SK-N-SH treated with all-trans-retinoic acid at 6 μM for 48 hours (cell line): ENCODE measurements at regions not wholly inside any gene's neighbourhood (a gene's known extent, or its start where the extent isn't known, plus 50 kb on each side); places are given as distances from the start of the nearest gene placed in this dataset.

ENCODE experiments used
- ATAC-seq: fragments of 200-7000 bp; cut with Tn5 transposase; 3 replicates; pipeline ENCODE4 v1.9.1; 2020; ENCODE audit warnings: mild to moderate bottlenecking, moderate library complexity
- ARNTL ChIP-seq: fragments of 450-650 bp; formaldehyde crosslinking; IDR thresholded peaks from 2 replicates; pipeline ENCODE4 v1.5.0; 2020; ENCODE audit warnings: low read depth, mild to moderate bottlenecking, moderate library complexity, borderline replicate concordance
- BACH2 ChIP-seq: fragments of 250-450 bp; sonication (Bioruptor Pico); IDR thresholded peaks from 2 replicates; pipeline ENCODE4 v1.9.0; 2021; ENCODE audit warnings: mild to moderate bottlenecking, borderline replicate concordance
- CSDC2 ChIP-seq: fragments of 250-450 bp; sonication (Bioruptor Pico); IDR thresholded peaks from 2 replicates; pipeline ENCODE4 v1.5.0; 2020; ENCODE audit warnings: mild to moderate bottlenecking, moderate library complexity
- ESRRG ChIP-seq: fragments of 250-450 bp; sonication (Bioruptor Pico); IDR thresholded peaks from 2 replicates; pipeline ENCODE4 v1.6.1; 2021; ENCODE audit warnings: mild to moderate bottlenecking
- GLIS3 ChIP-seq: fragments of 250-450 bp; sonication (Bioruptor Pico); IDR thresholded peaks from 2 replicates; pipeline ENCODE4 v1.5.0; 2020; ENCODE audit warnings: mild to moderate bottlenecking, moderate library complexity
- ISL1 ChIP-seq: fragments of 250-450 bp; sonication (Bioruptor Pico); IDR thresholded peaks from 2 replicates; pipeline ENCODE4 v2.1.2; 2022; ENCODE audit warnings: mild to moderate bottlenecking, moderate library complexity
- OSR1 ChIP-seq: fragments of 250-450 bp; sonication (Bioruptor Pico); IDR thresholded peaks from 2 replicates; pipeline ENCODE4 v1.8.0; 2022; ENCODE audit warnings: moderate library complexity, mild to moderate bottlenecking, inconsistent platforms
- PATZ1 ChIP-seq: fragments of 250-450 bp; sonication (Bioruptor Pico); IDR thresholded peaks from 2 replicates; pipeline ENCODE4 v1.8.0; 2020; ENCODE audit warnings: mild to moderate bottlenecking, moderate library complexity, borderline replicate concordance
- PPARA ChIP-seq: fragments of 250-450 bp; sonication (Bioruptor Pico); IDR thresholded peaks from 2 replicates; pipeline ENCODE4 v1.5.0; 2020; ENCODE audit warnings: mild to moderate bottlenecking, borderline replicate concordance
- RARB ChIP-seq: fragments of 250-450 bp; sonication (Bioruptor Pico); IDR thresholded peaks from 2 replicates; pipeline ENCODE4 v1.8.0; 2021; ENCODE audit warnings: mild to moderate bottlenecking, moderate library complexity
- TCF4 ChIP-seq: fragments of 250-450 bp; sonication (Bioruptor Pico); IDR thresholded peaks from 2 replicates; pipeline ENCODE4 v1.8.0; 2021; ENCODE audit warnings: mild to moderate bottlenecking, moderate library complexity, borderline replicate concordance
- TOX ChIP-seq: fragments of 250-450 bp; sonication (Bioruptor Pico); IDR thresholded peaks from 2 replicates; pipeline ENCODE4 v1.8.0; 2021; ENCODE audit warnings: mild to moderate bottlenecking, moderate library complexity, borderline replicate concordance
- ZC3H10 ChIP-seq: fragments of 250-450 bp; sonication (Bioruptor Pico); IDR thresholded peaks from 2 replicates; pipeline ENCODE4 v1.5.1; 2021; ENCODE audit warnings: mild to moderate bottlenecking, moderate library complexity
- ZFP3 ChIP-seq: fragments of 250-450 bp; sonication (Bioruptor Pico); IDR thresholded peaks from 2 replicates; pipeline ENCODE4 v1.5.0; 2020; ENCODE audit warnings: mild to moderate bottlenecking, moderate library complexity
- ZFP30 ChIP-seq: fragments of 450-650 bp; formaldehyde crosslinking; IDR thresholded peaks from 2 replicates; pipeline ENCODE4 v1.5.0; 2022; ENCODE audit warnings: mild to moderate bottlenecking, moderate library complexity
- ZNF565 ChIP-seq: fragments of 450-650 bp; formaldehyde crosslinking; conservative IDR thresholded peaks from 2 replicates; pipeline ENCODE4 v1.5.0; 2020; ENCODE audit warnings: low read depth, mild to moderate bottlenecking, moderate library complexity
- ZNF70 ChIP-seq: fragments of 450-650 bp; formaldehyde crosslinking; IDR thresholded peaks from 2 replicates; pipeline ENCODE4 v1.5.0; 2020; ENCODE audit warnings: mild to moderate bottlenecking, moderate library complexity
- ZNF8 ChIP-seq: fragments of 450-650 bp; formaldehyde crosslinking; IDR thresholded peaks from 2 replicates; pipeline ENCODE4 v1.5.0; 2020; ENCODE audit warnings: mild to moderate bottlenecking, moderate library complexity
- TF ChIP-seq, protein P1 (sequence below): fragments of 250-450 bp; sonication (Bioruptor Pico); IDR thresholded peaks from 2 replicates; pipeline ENCODE4 v1.5.0; 2020; ENCODE audit warnings: mild to moderate bottlenecking, moderate library complexity
- TF ChIP-seq, protein P2 (sequence below): fragments of 250-450 bp; sonication (Bioruptor Pico); IDR thresholded peaks from 2 replicates; pipeline ENCODE4 v1.5.1; 2021; ENCODE audit warnings: mild to moderate bottlenecking, moderate library complexity
- TF ChIP-seq, protein P3 (sequence below): fragments of 250-450 bp; sonication (Bioruptor Pico); IDR thresholded peaks from 2 replicates; pipeline ENCODE4 v1.5.1; 2020; ENCODE audit warnings: low read depth, mild to moderate bottlenecking, moderate library complexity

GRCh38 chr6:40948570-40948969 is 90.5 kb downstream of the UNC5CL start:
- TF ChIP-seq ISL1 (no peak), TOX (CRISPR knock-in tag) (no peak), ZNF8 (CRISPR knock-in tag) (no peak), ZNF70 (no peak), TCF4 (CRISPR knock-in tag) (no peak), ARNTL (CRISPR knock-in tag) (no peak), ZC3H10 (CRISPR knock-in tag) (no peak), ESRRG (CRISPR knock-in tag) (no peak), OSR1 (CRISPR knock-in tag) (no peak), RARB (no peak)
- TF ChIP-seq, protein P1, sequence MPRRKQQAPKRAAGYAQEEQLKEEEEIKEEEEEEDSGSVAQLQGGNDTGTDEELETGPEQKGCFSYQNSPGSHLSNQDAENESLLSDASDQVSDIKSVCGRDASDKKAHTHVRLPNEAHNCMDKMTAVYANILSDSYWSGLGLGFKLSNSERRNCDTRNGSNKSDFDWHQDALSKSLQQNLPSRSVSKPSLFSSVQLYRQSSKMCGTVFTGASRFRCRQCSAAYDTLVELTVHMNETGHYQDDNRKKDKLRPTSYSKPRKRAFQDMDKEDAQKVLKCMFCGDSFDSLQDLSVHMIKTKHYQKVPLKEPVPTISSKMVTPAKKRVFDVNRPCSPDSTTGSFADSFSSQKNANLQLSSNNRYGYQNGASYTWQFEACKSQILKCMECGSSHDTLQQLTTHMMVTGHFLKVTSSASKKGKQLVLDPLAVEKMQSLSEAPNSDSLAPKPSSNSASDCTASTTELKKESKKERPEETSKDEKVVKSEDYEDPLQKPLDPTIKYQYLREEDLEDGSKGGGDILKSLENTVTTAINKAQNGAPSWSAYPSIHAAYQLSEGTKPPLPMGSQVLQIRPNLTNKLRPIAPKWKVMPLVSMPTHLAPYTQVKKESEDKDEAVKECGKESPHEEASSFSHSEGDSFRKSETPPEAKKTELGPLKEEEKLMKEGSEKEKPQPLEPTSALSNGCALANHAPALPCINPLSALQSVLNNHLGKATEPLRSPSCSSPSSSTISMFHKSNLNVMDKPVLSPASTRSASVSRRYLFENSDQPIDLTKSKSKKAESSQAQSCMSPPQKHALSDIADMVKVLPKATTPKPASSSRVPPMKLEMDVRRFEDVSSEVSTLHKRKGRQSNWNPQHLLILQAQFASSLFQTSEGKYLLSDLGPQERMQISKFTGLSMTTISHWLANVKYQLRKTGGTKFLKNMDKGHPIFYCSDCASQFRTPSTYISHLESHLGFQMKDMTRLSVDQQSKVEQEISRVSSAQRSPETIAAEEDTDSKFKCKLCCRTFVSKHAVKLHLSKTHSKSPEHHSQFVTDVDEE (CRISPR knock-in tag): no peak
- peak; percentile 41 for ATAC-seq

DNA sequence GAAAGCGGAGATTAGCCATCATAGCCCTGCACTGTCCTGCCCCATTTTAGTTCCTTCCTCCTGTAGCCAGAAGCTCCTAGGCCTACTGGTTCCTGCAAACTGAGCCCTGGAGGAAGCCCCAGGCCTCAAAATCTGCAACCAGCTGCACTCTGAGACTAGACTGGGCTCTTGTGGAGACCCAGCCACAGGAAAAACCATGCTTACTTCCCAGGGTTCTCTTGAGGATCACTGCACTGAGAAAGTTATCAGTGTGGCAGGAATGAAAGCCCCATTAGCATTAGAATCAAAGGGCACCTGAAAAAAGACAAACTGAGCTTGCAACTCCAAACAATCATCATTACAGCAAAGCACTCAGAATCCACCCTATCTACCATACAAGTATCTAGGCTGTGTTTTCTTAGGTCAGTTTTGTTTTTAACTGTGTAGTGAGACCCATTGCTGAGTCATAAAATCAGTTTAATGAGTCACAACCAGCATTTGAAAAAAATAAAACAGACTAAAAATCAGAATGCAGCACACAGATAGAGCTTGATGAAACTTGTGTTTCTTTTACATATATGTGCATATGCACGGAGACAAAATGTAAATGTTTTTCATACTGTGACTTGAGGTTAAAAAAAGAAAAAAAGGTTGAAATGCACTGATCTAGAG is 91.0 kb downstream of the UNC5CL start:
- ATAC-seq: peak; percentile 75

GRCh38 chr6:40946738-40947301 is 92.2 kb downstream of the UNC5CL start:
- no peak for ATAC-seq
- TF ChIP-seq ZC3H10 (CRISPR knock-in tag) (no peak), ISL1 (no peak), ZNF70 (no peak), TOX (CRISPR knock-in tag) (no peak), ZNF8 (CRISPR knock-in tag) (no peak), RARB (no peak), BACH2 (CRISPR knock-in tag) (no peak), ESRRG (CRISPR knock-in tag) (no peak), ARNTL (CRISPR knock-in tag) (no peak), PPARA (CRISPR knock-in tag) (no peak), GLIS3 (CRISPR knock-in tag) (no peak), PATZ1 (CRISPR knock-in tag) (no peak), ZFP30 (CRISPR knock-in tag) (no peak), CSDC2 (no peak)
- TF ChIP-seq, protein P2, sequence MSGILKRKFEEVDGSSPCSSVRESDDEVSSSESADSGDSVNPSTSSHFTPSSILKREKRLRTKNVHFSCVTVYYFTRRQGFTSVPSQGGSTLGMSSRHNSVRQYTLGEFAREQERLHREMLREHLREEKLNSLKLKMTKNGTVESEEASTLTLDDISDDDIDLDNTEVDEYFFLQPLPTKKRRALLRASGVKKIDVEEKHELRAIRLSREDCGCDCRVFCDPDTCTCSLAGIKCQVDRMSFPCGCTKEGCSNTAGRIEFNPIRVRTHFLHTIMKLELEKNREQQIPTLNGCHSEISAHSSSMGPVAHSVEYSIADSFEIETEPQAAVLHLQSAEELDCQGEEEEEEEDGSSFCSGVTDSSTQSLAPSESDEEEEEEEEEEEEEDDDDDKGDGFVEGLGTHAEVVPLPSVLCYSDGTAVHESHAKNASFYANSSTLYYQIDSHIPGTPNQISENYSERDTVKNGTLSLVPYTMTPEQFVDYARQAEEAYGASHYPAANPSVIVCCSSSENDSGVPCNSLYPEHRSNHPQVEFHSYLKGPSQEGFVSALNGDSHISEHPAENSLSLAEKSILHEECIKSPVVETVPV: no peak
- TF ChIP-seq, protein P1 (CRISPR knock-in tag): no peak
- TF ChIP-seq, protein P3, sequence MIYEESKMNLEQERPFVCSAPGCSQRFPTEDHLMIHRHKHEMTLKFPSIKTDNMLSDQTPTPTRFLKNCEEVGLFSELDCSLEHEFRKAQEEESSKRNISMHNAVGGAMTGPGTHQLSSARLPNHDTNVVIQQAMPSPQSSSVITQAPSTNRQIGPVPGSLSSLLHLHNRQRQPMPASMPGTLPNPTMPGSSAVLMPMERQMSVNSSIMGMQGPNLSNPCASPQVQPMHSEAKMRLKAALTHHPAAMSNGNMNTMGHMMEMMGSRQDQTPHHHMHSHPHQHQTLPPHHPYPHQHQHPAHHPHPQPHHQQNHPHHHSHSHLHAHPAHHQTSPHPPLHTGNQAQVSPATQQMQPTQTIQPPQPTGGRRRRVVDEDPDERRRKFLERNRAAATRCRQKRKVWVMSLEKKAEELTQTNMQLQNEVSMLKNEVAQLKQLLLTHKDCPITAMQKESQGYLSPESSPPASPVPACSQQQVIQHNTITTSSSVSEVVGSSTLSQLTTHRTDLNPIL (CRISPR knock-in tag): no peak

More for the DNA sequence above, 91.0 kb downstream of the UNC5CL start:
- TF ChIP-seq TOX (CRISPR knock-in tag) (no peak), PPARA (CRISPR knock-in tag) (no peak), ZNF565 (CRISPR knock-in tag) (no peak), TCF4 (CRISPR knock-in tag) (no peak), BACH2 (CRISPR knock-in tag) (no peak), ZFP3 (CRISPR knock-in tag) (no peak)
- TF ChIP-seq, protein P2: no peak
